ENCODE measurements at regions not wholly inside any gene's neighbourhood (a gene's known extent, or its start where the extent isn't known, plus 50 kb on each side); places are given as distances from the start of the nearest gene placed in this dataset.

GRCh38 chr7:79647711-79648110 is 194.2 kb upstream of the MAGI2 start:
- no peak for TF ChIP-seq CTCF (IDR thresholded peaks at IDR 0.05)
- no peak for TF ChIP-seq POLR2A (IDR thresholded peaks at IDR 0.05)
